Neural cell (in vitro differentiated cells): ENCODE measurements at regions not wholly inside any gene's neighbourhood (a gene's known extent, or its start where the extent isn't known, plus 50 kb on each side); places are given as distances from the start of the nearest gene placed in this dataset.

Experiments used
- H2AFZ ChIP-seq: fragments of 200-600, 300-800 bp; sonication (generic), shearing (Covaris generic); 2 replicates; pipeline ENCODE4 v1.6.0; 2014; ENCODE audit warnings: low read depth, mild to moderate bottlenecking, antibody characterized with exemption, low read length, moderate library complexity
- H3F3A ChIP-seq: fragments of 200-600 bp; shearing (Covaris generic); 2 replicates; pipeline ENCODE4 v1.6.1; 2016; ENCODE audit warnings: mild to moderate bottlenecking, moderate library complexity, mixed read lengths, antibody characterized with exemption, low read length; ENCODE audit not compliant: insufficient read depth, poor library complexity, severe bottlenecking
- H3K27ac ChIP-seq: fragments of 200-600, 300-800 bp; sonication (generic), shearing (Covaris generic); 2 replicates; pipeline ENCODE4 v1.5.1; 2014; ENCODE audit warnings: mild to moderate bottlenecking, low read length, moderate library complexity
- H3K27me3 ChIP-seq: fragments of 300-800, 200-600 bp; sonication (generic), shearing (Covaris generic); 2 replicates; pipeline ENCODE4 v1.6.0; 2014; ENCODE audit warnings: mild to moderate bottlenecking, low read depth, low read length, moderate library complexity; ENCODE audit not compliant: insufficient read depth
- H3K36me3 ChIP-seq: fragments of 300-800, 200-600 bp; sonication (generic), shearing (Covaris generic); 2 replicates; pipeline ENCODE4 v1.5.1; 2014; ENCODE audit warnings: mild to moderate bottlenecking, antibody characterized with exemption, low read length, moderate library complexity; ENCODE audit not compliant: insufficient read depth
- H3K4me2 ChIP-seq: fragments of 300-800, 200-600 bp; sonication (generic), shearing (Covaris generic); 2 replicates; pipeline ENCODE4 v1.6.0; 2014; ENCODE audit warnings: mild to moderate bottlenecking, low read length
- H3K4me3 ChIP-seq: fragments of 300-800, 200-600 bp; sonication (generic), shearing (Covaris generic); 2 replicates; pipeline ENCODE4 v1.5.1; 2014; ENCODE audit warnings: mild to moderate bottlenecking, low read length, moderate library complexity
- H3K79me2 ChIP-seq: fragments of 200-600 bp; shearing (Covaris generic); replicated peaks from 2 replicates; pipeline ENCODE4 v1.6.0; 2014; ENCODE audit warnings: mild to moderate bottlenecking, low read length, moderate library complexity; ENCODE audit not compliant: insufficient read depth
- H3K9ac ChIP-seq: fragments of 300-800, 200-600 bp; sonication (generic), shearing (Covaris generic); 2 replicates; pipeline ENCODE4 v1.6.1; 2016; ENCODE audit warnings: mild to moderate bottlenecking, low read length, mixed read lengths
- H3K9me2 ChIP-seq: fragments of 200-600 bp; shearing (Covaris generic); 2 replicates; pipeline ENCODE4 v1.6.1; 2016; ENCODE audit warnings: mild to moderate bottlenecking, low read length, mixed read lengths; ENCODE audit not compliant: insufficient read depth
- H3K9me3 ChIP-seq: fragments of 200-600, 300-800 bp; sonication (generic), shearing (Covaris generic); 2 replicates; pipeline ENCODE4 v1.6.1; 2016; ENCODE audit warnings: mild to moderate bottlenecking, mixed run types, low read length, moderate library complexity, mixed read lengths
- H4K20me1 ChIP-seq: fragments of 200-600 bp; shearing (Covaris generic); 2 replicates; pipeline ENCODE4 v1.6.1; 2016; ENCODE audit warnings: mild to moderate bottlenecking, mixed run types; ENCODE audit not compliant: insufficient read depth
- CTCF ChIP-seq: fragments of 450-650 bp; IDR thresholded peaks from 2 replicates; pipeline ENCODE4 v1.5.1; 2014; ENCODE audit warnings: antibody characterized with exemption, mild to moderate bottlenecking, moderate library complexity; ENCODE audit not compliant: poor library complexity, severe bottlenecking
- EP300 ChIP-seq: fragments of 450-650 bp; conservative IDR thresholded peaks from 2 replicates; pipeline ENCODE4 v1.6.1; 2014; ENCODE audit warnings: antibody characterized with exemption, mild to moderate bottlenecking, moderate library complexity; ENCODE audit not compliant: poor library complexity, severe bottlenecking
- EZH2 ChIP-seq: fragments of 200-600, 300-800 bp; shearing (Covaris generic), sonication (generic); IDR thresholded peaks from 2 replicates; pipeline ENCODE4 v1.6.1; 2014; ENCODE audit warnings: antibody characterized with exemption, low read length, borderline replicate concordance, mild to moderate bottlenecking; ENCODE audit not compliant: insufficient read depth, poor library complexity, severe bottlenecking
- MXI1 ChIP-seq: fragments of 450-650 bp; conservative IDR thresholded peaks from 2 replicates; pipeline ENCODE4 v1.6.1; 2014; ENCODE audit warnings: antibody characterized with exemption, mild to moderate bottlenecking; ENCODE audit not compliant: poor library complexity, severe bottlenecking
- POLR2AphosphoS5 ChIP-seq: IDR thresholded peaks from 2 replicates; pipeline ENCODE4 v1.6.1; 2012
- RAD21 ChIP-seq: fragments of 450-650 bp; conservative IDR thresholded peaks from 2 replicates; pipeline ENCODE4 v1.6.1; 2014; ENCODE audit warnings: antibody characterized with exemption, mild to moderate bottlenecking, moderate library complexity
- REST ChIP-seq: IDR thresholded peaks from 2 replicates; pipeline ENCODE4 v1.6.1; 2012; ENCODE audit warnings: borderline replicate concordance
- SMC3 ChIP-seq: fragments of 450-650 bp; conservative IDR thresholded peaks from 2 replicates; pipeline ENCODE4 v1.6.1; 2014; ENCODE audit warnings: antibody characterized with exemption, mild to moderate bottlenecking, moderate library complexity; ENCODE audit not compliant: poor library complexity
- TAF1 ChIP-seq: IDR thresholded peaks from 2 replicates; pipeline ENCODE4 v1.6.1; 2012; ENCODE audit warnings: low read depth

GRCh38 chr2:42846026-42846425, 53.6 kb upstream of the HAAO start:
- Histone ChIP-seq H3K9me2 (no peaks in the 10 kb centered on the region), H3K36me3 (no peaks in the 10 kb centered on the region), H3K9me3 (no peaks in the 10 kb centered on the region), H3K79me2 (no peaks in the 10 kb centered on the region), H3K27me3 (no peaks in the 10 kb centered on the region), H3F3A (no peaks in the 10 kb centered on the region), H3K9ac (no peak overlapping the region), H3K4me2 (no peak overlapping the region), H3K27ac (no peak overlapping the region), H3K4me3 (no peak overlapping the region), H2AFZ (no peak overlapping the region), H4K20me1 (no peaks in the 10 kb centered on the region)
- TF ChIP-seq SMC3 (no peak), RAD21 (no peak), TAF1 (no peak), EZH2 (no peak), POLR2AphosphoS5 (no peak), EP300 (no peak), CTCF (no peak), MXI1 (no peak), REST (no peak)

GRCh38 chr2:42844901-42845821, 52.8 kb upstream of the HAAO start:
- Histone ChIP-seq H3K4me2 (no peak overlapping the region), H3F3A (no peaks in the 10 kb centered on the region), H3K9me2 (no peaks in the 10 kb centered on the region), H3K4me3 (no peak overlapping the region), H3K36me3 (no peaks in the 10 kb centered on the region), H3K79me2 (no peaks in the 10 kb centered on the region), H3K9me3 (no peaks in the 10 kb centered on the region), H2AFZ (no peak overlapping the region), H3K9ac (no peak overlapping the region), H3K27me3 (no peaks in the 10 kb centered on the region), H4K20me1 (no peaks in the 10 kb centered on the region), H3K27ac (no peak overlapping the region)
- no peak for TF ChIP-seq MXI1
- TF ChIP-seq SMC3, result no peak
- no peak for TF ChIP-seq EP300
